ENCODE measurements at regions not wholly inside any gene's neighbourhood (a gene's known extent, or its start where the extent isn't known, plus 50 kb on each side); places are given as distances from the start of the nearest gene placed in this dataset.

- no peak for DNase-seq
These were observed 68.1 kb downstream of the HTR5A start for GRCh38 chr7:155138204-155138603.

GRCh38 chr7:155141562-155141961 is 71.4 kb downstream of the HTR5A start:
- DNase-seq: no peak

- DNase-seq: no peak
These were observed 73.3 kb downstream of the HTR5A start for GRCh38 chr7:155143381-155143780.

DNA sequence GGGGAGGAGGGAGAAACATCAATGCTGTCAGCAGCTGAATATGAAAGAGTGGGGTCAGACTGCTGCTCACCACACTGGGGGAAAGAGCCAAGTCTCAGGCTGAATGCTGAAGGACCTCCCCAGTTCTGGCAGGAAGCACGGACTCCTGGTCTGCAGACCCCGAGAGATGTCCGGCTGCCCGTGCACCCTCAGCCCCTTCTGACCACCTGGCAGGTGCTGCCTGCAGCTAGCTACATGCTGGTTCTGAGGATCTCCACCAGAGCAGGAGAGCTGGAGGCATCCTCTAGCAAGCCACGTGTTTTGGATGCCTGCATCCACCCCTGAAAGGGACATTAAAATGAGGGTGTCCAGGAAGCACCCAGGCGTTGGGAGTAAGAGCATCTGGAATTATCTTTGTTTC is 74.2 kb downstream of the HTR5A start:
- no peak for DNase-seq

DNA sequence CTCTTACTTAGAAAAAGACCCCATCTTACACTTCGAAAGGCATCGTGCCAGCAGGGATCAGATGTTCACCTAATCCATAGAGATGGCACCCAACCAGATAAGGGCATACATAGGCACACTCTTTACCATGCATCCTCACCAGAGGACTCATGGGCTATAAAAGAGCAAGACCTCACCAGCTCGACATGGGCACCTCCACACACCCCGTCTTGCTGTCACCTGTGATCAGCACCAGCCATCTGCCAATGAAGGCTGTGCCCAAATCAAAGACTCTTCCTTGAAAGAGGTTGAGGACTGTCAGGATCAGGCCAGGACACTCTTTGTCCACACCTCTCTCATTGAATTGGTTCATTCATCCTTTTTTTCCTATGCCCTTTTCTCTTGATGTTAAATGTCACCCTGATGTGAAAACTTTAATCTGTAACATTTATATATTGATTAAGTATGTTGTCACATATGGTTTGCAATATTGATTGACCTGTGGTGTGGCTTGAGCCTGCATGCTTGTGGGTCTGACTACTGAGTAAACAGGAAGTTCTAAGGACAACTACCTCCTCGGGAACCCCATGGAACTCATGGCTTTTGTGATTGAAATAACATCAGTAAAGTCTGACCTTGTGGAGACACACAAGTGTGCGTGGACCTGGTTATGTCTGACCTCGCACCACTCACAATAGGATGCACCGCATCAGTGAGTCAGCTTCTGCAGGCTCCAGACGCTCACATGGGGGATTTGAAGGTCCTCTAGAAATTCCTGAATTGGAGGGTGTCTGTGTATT is 75.5 kb downstream of the HTR5A start:
- no peak for DNase-seq

DNA sequence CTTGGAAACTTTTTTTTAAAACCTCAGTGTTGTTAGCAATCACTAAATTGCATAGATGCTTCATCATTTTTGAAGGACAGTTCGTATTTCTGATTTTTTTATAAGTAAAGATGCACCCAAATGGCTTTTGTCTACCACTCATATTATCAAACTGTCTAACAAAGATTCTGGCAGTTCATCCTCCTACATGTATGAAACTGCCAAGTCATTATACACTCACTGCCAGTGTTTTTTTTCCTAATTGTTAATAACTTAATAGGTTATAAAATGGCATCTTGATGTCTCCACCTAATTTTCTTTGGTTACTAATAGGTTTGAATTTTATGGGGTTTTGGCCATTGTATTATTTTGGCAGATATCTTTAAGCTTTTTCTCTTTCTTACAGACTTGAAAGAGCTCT is 77.0 kb downstream of the HTR5A start:
- DNase-seq: no peak

GRCh38 chr7:155147624-155148023 is 77.5 kb downstream of the HTR5A start:
- DNase-seq: no peak

- no peak for DNase-seq
These were observed 83.6 kb downstream of the HTR5A start for GRCh38 chr7:155153676-155154075.

GRCh38 chr7:155154586-155154985 is 84.5 kb downstream of the HTR5A start:
- no peak for DNase-seq

- no peak for DNase-seq
These were observed 91.6 kb downstream of the HTR5A start for GRCh38 chr7:155161690-155162089.

DNA sequence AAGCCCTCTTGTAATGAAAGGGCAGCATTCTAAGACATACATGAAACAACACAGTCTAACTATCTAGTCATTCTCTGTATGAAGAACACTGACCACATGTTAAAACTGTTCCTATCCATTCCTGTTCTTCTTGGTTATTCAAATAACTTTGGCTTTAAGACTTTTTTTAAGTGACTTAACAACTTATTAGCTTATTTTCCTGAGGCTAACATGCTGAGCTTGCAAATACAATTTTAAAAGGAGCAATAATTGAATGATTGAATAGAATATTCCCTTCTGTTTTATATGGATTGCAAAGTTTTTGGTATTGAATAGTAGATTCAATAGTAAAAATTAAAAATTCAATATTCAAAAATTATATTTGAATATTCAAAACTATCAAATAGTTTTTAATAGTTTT is 92.3 kb downstream of the HTR5A start:
- no peak for DNase-seq

DNA sequence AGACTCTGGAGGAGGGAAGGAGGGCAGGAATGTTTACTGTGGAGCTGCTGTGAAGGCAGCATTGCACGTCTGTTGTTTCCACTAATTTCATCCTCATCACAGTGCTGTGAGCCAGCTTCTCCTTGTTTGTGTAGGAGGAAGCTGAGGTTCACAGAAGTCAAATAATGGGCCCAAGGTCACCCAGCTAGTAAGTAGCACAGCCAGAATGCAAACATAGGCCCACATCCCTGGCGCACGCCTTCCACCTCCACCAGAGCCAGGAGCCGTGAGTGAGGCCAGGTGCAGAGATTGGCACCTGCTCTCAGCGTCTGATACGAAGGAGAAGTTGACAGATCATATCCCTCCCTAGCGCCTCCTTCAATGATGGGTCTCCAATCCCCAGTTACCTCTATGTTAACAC is 93.6 kb downstream of the HTR5A start:
- no peak for DNase-seq

- DNase-seq: no peak
These were observed 94.2 kb downstream of the HTR5A start for GRCh38 chr7:155164316-155164715.

DNA sequence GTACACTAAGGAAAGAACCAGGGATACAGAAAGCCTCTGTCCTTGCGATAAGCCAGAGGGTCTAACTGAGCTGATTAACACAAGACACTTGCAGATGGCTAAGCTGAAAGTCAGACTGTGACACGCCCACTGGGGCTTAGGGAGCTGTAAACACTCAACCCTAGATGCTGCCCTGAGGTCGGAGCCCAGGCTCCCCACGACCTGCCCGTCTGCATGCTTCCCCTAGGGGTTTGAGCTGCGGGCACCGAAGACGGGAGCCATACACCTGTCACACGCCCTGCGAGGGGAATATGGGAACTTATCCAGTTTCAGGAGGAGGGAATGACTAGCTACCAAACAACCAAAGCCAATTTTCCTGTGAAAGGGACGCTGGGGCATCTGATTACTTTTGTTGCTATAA is 96.0 kb downstream of the HTR5A start:
- no peak for DNase-seq

GRCh38 chr7:155166673-155167370 is 96.7 kb downstream of the HTR5A start:
- DNase-seq: no peak

DNA sequence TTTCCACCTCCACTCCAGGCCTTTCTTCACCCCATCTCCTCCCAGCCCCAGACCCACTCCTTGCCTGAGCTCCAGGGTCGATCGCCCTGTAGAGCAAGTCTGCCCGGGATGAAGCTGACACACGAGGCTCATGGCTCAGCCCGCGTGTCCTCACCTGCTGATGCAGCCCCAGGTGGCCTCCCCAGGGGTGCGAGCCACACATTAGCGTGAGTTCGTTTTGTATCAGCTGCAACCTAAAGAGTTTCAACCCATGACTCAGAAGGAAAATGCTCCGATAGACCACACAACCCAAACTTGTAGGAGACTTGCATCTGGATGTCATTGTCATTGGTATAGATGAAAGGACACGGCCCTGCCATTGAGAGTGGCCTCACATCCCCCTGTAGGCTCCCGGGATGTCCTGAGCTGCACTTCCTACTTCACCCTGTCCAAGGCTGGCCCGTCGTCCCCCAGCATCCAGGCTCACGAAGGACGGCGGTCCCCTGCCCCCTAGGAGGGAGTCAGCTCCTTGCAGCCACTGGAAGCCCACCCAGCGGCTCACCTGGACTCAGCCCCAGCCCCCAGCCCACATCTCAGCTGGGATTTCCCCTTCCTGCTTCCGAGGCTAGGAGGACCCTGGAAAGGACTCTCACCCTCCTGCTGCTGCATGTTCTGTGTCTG is 97.7 kb downstream of the HTR5A start:
- DNase-seq: no peak

GRCh38 chr7:155168597-155169480 is 98.7 kb downstream of the HTR5A start:
- no peak for DNase-seq

GRCh38 chr7:155169498-155170065 is 99.5 kb downstream of the HTR5A start:
- no peak for DNase-seq

DNA sequence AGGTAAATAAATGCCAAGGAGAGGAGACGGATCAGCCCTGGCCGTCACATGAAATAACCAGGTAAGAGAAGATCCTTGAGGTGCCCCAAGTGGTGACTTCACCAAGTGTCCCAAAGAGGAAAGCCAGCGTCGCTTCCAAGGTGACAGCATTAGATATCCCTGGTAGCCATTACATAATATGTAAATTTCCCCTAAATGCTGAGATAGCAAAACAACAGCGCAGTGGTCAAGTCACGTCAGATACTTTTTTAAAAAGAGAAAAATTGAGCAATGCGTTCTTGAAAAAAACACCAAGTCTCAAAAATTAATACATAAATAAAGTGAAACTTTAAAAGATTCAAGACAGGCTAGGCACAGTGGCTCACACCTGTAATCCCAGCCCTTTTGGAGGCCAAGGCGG is 100.2 kb downstream of the HTR5A start:
- DNase-seq: no peak

GRCh38 chr7:155172141-155172540 is 102.0 kb downstream of the HTR5A start:
- no peak for DNase-seq

DNA sequence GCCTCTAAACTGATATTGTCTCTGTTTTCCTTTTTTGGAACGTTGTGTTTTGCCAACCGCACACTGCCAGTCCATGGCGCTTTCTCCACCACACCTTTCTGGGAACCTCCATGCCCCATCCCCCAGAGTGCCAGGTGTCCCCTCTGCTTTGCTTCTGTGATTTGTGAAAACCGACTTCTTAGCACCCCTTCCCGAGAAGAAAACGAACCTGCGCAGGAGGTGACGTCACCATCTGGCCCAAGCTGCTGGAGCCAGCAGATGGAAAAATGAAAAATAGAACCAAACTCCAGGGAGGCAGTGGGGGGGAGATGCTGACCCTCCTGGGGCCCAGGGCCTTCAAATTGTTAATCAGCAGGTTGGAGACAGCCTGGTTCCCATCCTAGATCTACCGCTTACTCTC is 103.8 kb downstream of the HTR5A start:
- DNase-seq: no peak

DNA sequence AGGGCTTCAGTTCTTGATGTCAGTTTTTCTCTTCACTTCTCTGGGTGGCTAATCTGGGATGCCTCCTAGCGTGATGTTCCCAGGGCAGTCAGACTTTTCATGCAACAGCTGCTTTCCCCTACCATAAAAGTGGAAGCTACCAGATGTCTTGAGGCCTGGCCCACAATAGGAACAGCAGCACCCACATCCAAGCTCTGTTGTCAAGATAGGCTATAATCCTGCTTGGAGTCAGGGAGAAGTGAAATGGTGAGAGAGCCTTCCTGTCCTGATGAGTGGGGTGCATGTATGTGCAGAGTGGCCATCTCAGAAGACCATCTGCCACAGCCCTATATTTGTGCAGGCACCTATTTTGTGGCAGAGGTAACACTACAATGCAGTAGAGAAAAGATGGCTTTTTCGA is 108.0 kb downstream of the HTR5A start:
- DNase-seq: no peak

- DNase-seq: no peak
These were observed 111.6 kb downstream of the HTR5A start for GRCh38 chr7:155181768-155182167.
